ENCODE measurements at regions not wholly inside any gene's neighbourhood (a gene's known extent, or its start where the extent isn't known, plus 50 kb on each side); places are given as distances from the start of the nearest gene placed in this dataset.

DNA sequence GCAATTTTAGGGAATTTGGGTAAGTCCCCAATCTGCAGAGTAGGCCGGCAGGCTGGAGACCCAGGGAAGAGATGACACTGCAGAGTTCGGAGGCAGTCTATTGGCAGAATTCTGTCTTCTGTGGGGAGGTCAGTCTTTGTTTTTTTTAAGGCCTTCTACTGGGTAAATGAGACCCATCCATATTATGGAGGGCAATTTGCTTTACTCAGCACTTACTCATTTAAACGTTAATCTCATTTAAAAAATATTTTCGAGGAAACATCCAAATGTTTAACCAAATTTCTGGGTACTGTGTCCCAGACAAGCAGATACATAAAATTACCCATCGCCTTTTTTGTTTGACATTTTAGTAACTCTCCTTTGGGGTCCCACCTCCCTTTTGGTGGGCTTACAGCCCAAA lies 139.5 kb downstream of the IRS1 start:
- no peaks in the 10 kb centered on the region for H3K4me1 Mint-ChIP-seq

GRCh38 chr2:226659410-226659809 lies 140.2 kb downstream of the IRS1 start:
- H3K4me3 Mint-ChIP-seq = no peak overlapping the region
- H3K27ac Mint-ChIP-seq = no peak overlapping the region
- no peak for DNase-seq
- no peaks in the 10 kb centered on the region for H3K36me3 Mint-ChIP-seq
- H3K9me3 Mint-ChIP-seq = no peaks in the 10 kb centered on the region
- no peaks in the 10 kb centered on the region for H3K4me1 Mint-ChIP-seq
- peaks cover 4% of the 10 kb centered on the region for H3K27me3 Mint-ChIP-seq

More for the DNA sequence above, 139.5 kb downstream of the IRS1 start:
- no peak for DNase-seq
- no peak overlapping the region for H3K4me3 Mint-ChIP-seq
- peaks cover 8% of the 10 kb centered on the region for H3K27me3 Mint-ChIP-seq
- no peaks in the 10 kb centered on the region for H3K9me3 Mint-ChIP-seq
- H3K36me3 Mint-ChIP-seq = no peaks in the 10 kb centered on the region
- no peak overlapping the region for H3K27ac Mint-ChIP-seq

DNA sequence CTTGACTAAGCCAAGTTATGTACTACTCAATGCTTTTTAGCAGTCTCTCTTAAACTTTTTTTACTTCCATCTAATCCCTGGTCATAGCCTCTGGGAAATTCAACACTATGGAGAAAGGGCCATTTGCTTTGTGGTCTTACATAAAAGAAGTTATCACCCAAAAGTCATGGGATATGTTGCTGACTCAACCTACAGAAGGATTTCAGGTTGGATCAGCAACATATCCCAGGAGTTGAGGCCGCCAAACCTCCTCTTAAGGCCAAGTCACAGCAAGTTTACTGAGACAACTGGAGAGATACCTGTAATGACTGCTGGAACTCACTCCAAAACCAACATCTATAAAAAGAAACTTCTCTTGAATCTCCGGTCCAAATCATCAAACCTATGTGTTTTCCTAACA lies 141.1 kb downstream of the IRS1 start:
- H3K4me1 Mint-ChIP-seq = no peaks in the 10 kb centered on the region
- no peaks in the 10 kb centered on the region for H3K36me3 Mint-ChIP-seq
- no peak overlapping the region for H3K27ac Mint-ChIP-seq
- peaks cover 4% of the 10 kb centered on the region for H3K27me3 Mint-ChIP-seq
- H3K9me3 Mint-ChIP-seq = no peaks in the 10 kb centered on the region
- H3K4me3 Mint-ChIP-seq = no peak overlapping the region
- no peak for DNase-seq

DNA sequence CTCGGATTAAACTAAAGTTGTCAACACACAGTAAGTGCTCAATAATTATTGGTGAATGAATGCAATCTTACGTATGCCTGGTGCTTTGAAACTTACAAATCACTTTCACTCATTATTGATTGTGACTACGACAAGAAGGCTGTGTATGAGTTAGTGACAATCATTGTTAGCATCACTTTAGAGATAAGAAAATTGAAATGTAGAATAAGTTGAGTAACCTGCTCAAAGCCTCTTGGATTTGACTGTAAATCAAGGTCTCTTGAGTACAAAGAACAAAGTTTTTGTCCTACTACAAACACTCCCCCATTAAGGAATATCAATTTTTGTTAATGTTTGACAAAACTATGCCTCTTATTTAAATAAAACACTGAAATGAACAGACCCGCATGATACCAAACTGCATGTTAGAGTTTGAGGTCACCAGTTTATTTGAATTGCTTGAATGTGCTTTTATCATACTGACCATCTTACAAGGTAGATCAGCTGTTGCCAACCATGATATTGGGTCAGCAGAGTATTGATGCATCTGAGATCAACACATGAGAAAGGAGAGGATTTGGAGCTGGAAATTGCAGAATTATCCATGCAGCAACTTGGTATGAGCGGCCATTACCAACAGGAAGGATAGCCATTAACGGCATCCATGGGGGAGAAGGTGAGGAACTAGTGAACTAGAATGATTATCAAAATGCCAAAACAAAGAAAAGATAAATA lies 142.1 kb downstream of the IRS1 start:
- peaks cover 2% of the 10 kb centered on the region for H3K4me1 Mint-ChIP-seq

GRCh38 chr2:226656367-226656766 lies 143.3 kb downstream of the IRS1 start:
- Mint-ChIP-seq H3K4me3 (no peak overlapping the region), H3K36me3 (no peaks in the 10 kb centered on the region), H3K4me1 (peaks cover 8% of the 10 kb centered on the region), H3K9me3 (no peaks in the 10 kb centered on the region), H3K27ac (no peak overlapping the region), H3K27me3 (peaks cover under 1% of the 10 kb centered on the region)
- DNase-seq = no peak

More for the DNA sequence above, 142.1 kb downstream of the IRS1 start:
- peaks cover 4% of the 10 kb centered on the region for H3K27me3 Mint-ChIP-seq
- no peak for DNase-seq
- no peak overlapping the region for H3K27ac Mint-ChIP-seq
- H3K4me3 Mint-ChIP-seq = no peak overlapping the region
- H3K36me3 Mint-ChIP-seq = no peaks in the 10 kb centered on the region
- no peaks in the 10 kb centered on the region for H3K9me3 Mint-ChIP-seq

GRCh38 chr2:226655871-226656270 lies 143.7 kb downstream of the IRS1 start:
- Mint-ChIP-seq H3K9me3 (no peaks in the 10 kb centered on the region), H3K4me1 (peaks cover 10% of the 10 kb centered on the region), H3K4me3 (no peak overlapping the region), H3K36me3 (no peaks in the 10 kb centered on the region), H3K27me3 (no peaks in the 10 kb centered on the region), H3K27ac (no peak overlapping the region)
- no peak for DNase-seq

- H3K27me3 Mint-ChIP-seq = no peaks in the 10 kb centered on the region
- peaks cover 14% of the 10 kb centered on the region for H3K36me3 Mint-ChIP-seq
- H3K27ac Mint-ChIP-seq = no peak overlapping the region
- DNase-seq = no peak
- H3K9me3 Mint-ChIP-seq = peaks cover 13% of the 10 kb centered on the region
- peaks cover 23% of the 10 kb centered on the region for H3K4me1 Mint-ChIP-seq
- H3K4me3 Mint-ChIP-seq = no peak overlapping the region
These were observed 146.4 kb downstream of the IRS1 start for GRCh38 chr2:226652983-226653765.

- no peaks in the 10 kb centered on the region for H3K27me3 Mint-ChIP-seq
- peaks cover 23% of the 10 kb centered on the region for H3K4me1 Mint-ChIP-seq
- peaks cover 13% of the 10 kb centered on the region for H3K9me3 Mint-ChIP-seq
- H3K27ac Mint-ChIP-seq = no peak overlapping the region
- peaks cover 14% of the 10 kb centered on the region for H3K36me3 Mint-ChIP-seq
- H3K4me3 Mint-ChIP-seq = no peak overlapping the region
- DNase-seq = no peak
These were observed 147.3 kb downstream of the IRS1 start for GRCh38 chr2:226652369-226652768.

DNA sequence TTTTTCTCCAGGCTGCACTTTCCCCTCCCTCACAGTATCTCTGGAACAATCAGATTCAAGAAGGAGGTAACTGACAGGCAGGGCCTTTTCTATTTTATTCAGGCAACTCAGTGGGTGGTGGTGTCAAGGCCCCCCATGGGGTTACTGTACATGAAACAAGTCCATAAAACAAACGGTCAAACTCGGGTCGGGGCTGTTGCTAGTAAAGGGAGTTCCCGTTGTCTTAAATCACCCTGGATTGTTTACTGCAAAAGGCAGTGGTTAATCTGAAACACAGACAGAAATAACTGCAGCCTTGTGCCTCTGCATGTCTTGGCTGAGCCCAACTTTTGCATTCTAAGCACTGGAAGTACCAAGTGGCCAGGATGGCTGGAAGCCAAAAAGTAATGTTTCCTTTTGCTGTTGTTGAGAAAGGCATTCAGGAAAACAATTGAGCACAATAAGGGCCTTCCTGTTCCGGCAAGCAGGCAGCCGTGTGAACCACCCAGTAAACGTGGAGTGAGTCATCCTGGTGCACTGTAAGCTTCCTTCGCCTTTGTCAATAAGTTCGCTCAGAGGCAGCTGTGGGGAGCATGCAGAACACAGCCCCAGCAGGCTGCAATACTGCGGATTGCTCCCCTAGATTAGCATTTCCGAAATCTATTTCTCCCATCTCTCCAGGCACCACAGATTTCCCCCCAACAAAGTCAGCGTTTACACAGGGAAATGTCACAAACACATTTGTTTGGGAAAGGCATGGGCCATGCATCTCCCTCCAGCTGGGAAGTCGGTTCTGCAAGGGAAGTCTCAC lies 149.6 kb downstream of the IRS1 start:
- H3K4me3 Mint-ChIP-seq = no peak overlapping the region
- peak; percentile 38 for DNase-seq

GRCh38 chr2:226649201-226649600 lies 150.4 kb downstream of the IRS1 start:
- no peak for DNase-seq
- H3K36me3 Mint-ChIP-seq = peaks cover 14% of the 10 kb centered on the region
- H3K27me3 Mint-ChIP-seq = no peaks in the 10 kb centered on the region
- H3K4me3 Mint-ChIP-seq = no peak overlapping the region
- peaks cover 23% of the 10 kb centered on the region for H3K4me1 Mint-ChIP-seq
- peaks cover 13% of the 10 kb centered on the region for H3K9me3 Mint-ChIP-seq
- H3K27ac Mint-ChIP-seq = no peak overlapping the region

More for the DNA sequence above, 149.6 kb downstream of the IRS1 start:
- peak overlapping the region; percentile 42 for H3K27ac Mint-ChIP-seq
- peaks cover 14% of the 10 kb centered on the region for H3K36me3 Mint-ChIP-seq
- H3K4me1 Mint-ChIP-seq = peaks cover 23% of the 10 kb centered on the region
- no peaks in the 10 kb centered on the region for H3K27me3 Mint-ChIP-seq
- H3K9me3 Mint-ChIP-seq = peaks cover 13% of the 10 kb centered on the region

- peaks cover 14% of the 10 kb centered on the region for H3K36me3 Mint-ChIP-seq
- H3K27me3 Mint-ChIP-seq = no peaks in the 10 kb centered on the region
- no peak overlapping the region for H3K4me3 Mint-ChIP-seq
- H3K4me1 Mint-ChIP-seq = peaks cover 23% of the 10 kb centered on the region
- no peak overlapping the region for H3K27ac Mint-ChIP-seq
- H3K9me3 Mint-ChIP-seq = peaks cover 13% of the 10 kb centered on the region
- no peak for DNase-seq
These were observed 151.8 kb downstream of the IRS1 start for GRCh38 chr2:226647621-226648518.

DNA sequence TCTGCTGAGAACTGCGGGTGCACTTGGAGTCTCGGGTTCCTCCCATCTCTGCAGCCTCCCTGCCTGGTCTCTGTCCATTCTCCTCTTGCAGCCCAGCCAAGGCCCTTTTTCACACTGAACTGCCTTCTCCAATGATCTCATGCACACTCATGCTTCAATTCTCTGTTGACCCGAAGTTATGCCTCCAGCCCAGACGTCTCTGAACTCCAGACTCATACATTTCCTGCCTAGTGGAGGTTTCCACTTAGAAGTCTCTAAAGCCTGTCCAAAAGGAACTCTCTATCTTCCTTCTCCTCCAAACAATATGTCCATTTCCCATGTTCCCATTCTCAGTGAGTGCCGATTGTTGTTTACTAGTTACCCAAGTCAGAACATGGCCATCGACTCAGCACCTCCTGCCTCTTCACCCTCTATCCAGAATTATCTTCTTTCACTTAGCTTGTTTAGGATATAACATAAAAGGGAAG lies 155.2 kb downstream of the IRS1 start:
- H3K4me1 Mint-ChIP-seq = no peaks in the 10 kb centered on the region
- no peak for DNase-seq
- no peak overlapping the region for H3K27ac Mint-ChIP-seq
- peaks cover 14% of the 10 kb centered on the region for H3K9me3 Mint-ChIP-seq
- no peaks in the 10 kb centered on the region for H3K27me3 Mint-ChIP-seq
- peaks cover 6% of the 10 kb centered on the region for H3K36me3 Mint-ChIP-seq
- no peak overlapping the region for H3K4me3 Mint-ChIP-seq

- Mint-ChIP-seq H3K36me3 (peaks cover under 1% of the 10 kb centered on the region), H3K4me3 (no peak overlapping the region), H3K27ac (no peak overlapping the region), H3K27me3 (no peaks in the 10 kb centered on the region), H3K9me3 (peaks cover 9% of the 10 kb centered on the region), H3K4me1 (no peaks in the 10 kb centered on the region)
- DNase-seq = no peak
These were observed 155.7 kb downstream of the IRS1 start for GRCh38 chr2:226643946-226644282.

All from activated naive CD8-positive, alpha-beta T cell treated with anti-CD3 and anti-CD28 coated beads for 36 hours (primary cell).